Effector CD8-positive, alpha-beta T cell (primary cell): ENCODE measurements at regions not wholly inside any gene's neighbourhood (a gene's known extent, or its start where the extent isn't known, plus 50 kb on each side); places are given as distances from the start of the nearest gene placed in this dataset.

Experiments used
- DNase-seq: peaks from one replicate; lab custom pipeline; 2025; lab: John Stamatoyannopoulos, UW

GRCh38 chr7:12074889-12075288, 136.2 kb upstream of the TMEM106B start:
- no peak for DNase-seq

- no peak for DNase-seq
These were observed 131.1 kb upstream of the TMEM106B start for GRCh38 chr7:12080006-12080405.

- DNase-seq, result no peak
These were observed 125.6 kb upstream of the TMEM106B start for GRCh38 chr7:12085516-12085915.

- DNase-seq, result no peak
These were observed 120.9 kb upstream of the TMEM106B start for GRCh38 chr7:12089951-12090756.

- DNase-seq, result no peak
These were observed 120.3 kb upstream of the TMEM106B start for GRCh38 chr7:12090757-12091221.

- DNase-seq, result no peak
These were observed 119.9 kb upstream of the TMEM106B start for GRCh38 chr7:12091231-12091630.

GRCh38 chr7:12092499-12093130, 118.5 kb upstream of the TMEM106B start:
- no peak for DNase-seq

- no peak for DNase-seq
These were observed 117.7 kb upstream of the TMEM106B start for GRCh38 chr7:12093365-12093764.

- no peak for DNase-seq
These were observed 116.7 kb upstream of the TMEM106B start for GRCh38 chr7:12094365-12094921.

- no peak for DNase-seq
These were observed 109.0 kb upstream of the TMEM106B start for GRCh38 chr7:12102126-12102525.

GRCh38 chr7:12102527-12102926, 108.6 kb upstream of the TMEM106B start:
- DNase-seq, result no peak

GRCh38 chr7:12103948-12104347, 107.1 kb upstream of the TMEM106B start:
- no peak for DNase-seq

- DNase-seq, result no peak
These were observed 103.7 kb upstream of the TMEM106B start for GRCh38 chr7:12107381-12107780.

GRCh38 chr7:12107841-12108254, 103.2 kb upstream of the TMEM106B start:
- no peak for DNase-seq

GRCh38 chr7:12110425-12110824, 100.7 kb upstream of the TMEM106B start:
- DNase-seq, result no peak

- no peak for DNase-seq
These were observed 99.4 kb upstream of the TMEM106B start for GRCh38 chr7:12111422-12112405.

- no peak for DNase-seq
These were observed 93.9 kb upstream of the TMEM106B start for GRCh38 chr7:12117170-12117569.

GRCh38 chr7:12119620-12120303, 91.3 kb upstream of the TMEM106B start:
- DNase-seq, result no peak

- DNase-seq, result no peak
These were observed 90.5 kb upstream of the TMEM106B start for GRCh38 chr7:12120632-12121031.

GRCh38 chr7:12123172-12123571, 87.9 kb upstream of the TMEM106B start:
- no peak for DNase-seq

GRCh38 chr7:12124028-12124427, 87.1 kb upstream of the TMEM106B start:
- no peak for DNase-seq
